ENCODE measurements at regions not wholly inside any gene's neighbourhood (a gene's known extent, or its start where the extent isn't known, plus 50 kb on each side); places are given as distances from the start of the nearest gene placed in this dataset.

GRCh38 chr2:225911019-225911418 is 511.5 kb downstream of the NYAP2 start:
- H3K4me1 ChIP-seq: no peaks in the 10 kb centered on the region
- no peaks in the 10 kb centered on the region for H3K9me3 ChIP-seq
- no peaks in the 10 kb centered on the region for H3K36me3 ChIP-seq
- intact Hi-C loops (cut with DNase I): no loop called here
- TF ChIP-seq CTCF (IDR thresholded peaks at IDR 0.05): no peak
- no peaks in the 10 kb centered on the region for H3K27me3 ChIP-seq
- no peak overlapping the region for H3K9ac ChIP-seq (ENCODE audit: low read depth in 2 of 2, low read length in 2 of 2)
- no peak overlapping the region for H3K4me3 ChIP-seq
- no peak for DNase-seq
- H3K27ac ChIP-seq: no peak overlapping the region

- Histone ChIP-seq H3K4me1 (no peaks in the 10 kb centered on the region), H3K36me3 (no peaks in the 10 kb centered on the region), H3K27ac (no peak overlapping the region), H3K9me3 (no peaks in the 10 kb centered on the region), H3K4me3 (no peak overlapping the region), H3K27me3 (no peaks in the 10 kb centered on the region), H3K9ac (ENCODE audit: low read depth in 2 of 2, low read length in 2 of 2) (no peak overlapping the region)
- intact Hi-C loops (cut with DNase I): no loop called here
- DNase-seq: no peak
- no peak for TF ChIP-seq CTCF (IDR thresholded peaks at IDR 0.05)
Observed at GRCh38 chr2:225895126-225895525, 495.6 kb downstream of the NYAP2 start.

- H3K4me3 ChIP-seq: no peak overlapping the region
- no peaks in the 10 kb centered on the region for H3K36me3 ChIP-seq
- H3K27ac ChIP-seq: no peak overlapping the region
- H3K4me1 ChIP-seq: no peaks in the 10 kb centered on the region
- intact Hi-C loops (cut with DNase I): no loop called here
- TF ChIP-seq CTCF (IDR thresholded peaks at IDR 0.05): no peak
- no peak overlapping the region for H3K9ac ChIP-seq (ENCODE audit: low read depth in 2 of 2, low read length in 2 of 2)
- H3K9me3 ChIP-seq: no peaks in the 10 kb centered on the region
- DNase-seq: no peak
- H3K27me3 ChIP-seq: no peaks in the 10 kb centered on the region
Observed at GRCh38 chr2:225894236-225894980, 494.9 kb downstream of the NYAP2 start.

GRCh38 chr2:225893151-225893550 is 493.6 kb downstream of the NYAP2 start:
- no peaks in the 10 kb centered on the region for H3K4me1 ChIP-seq
- no peak for DNase-seq
- no peaks in the 10 kb centered on the region for H3K9me3 ChIP-seq
- H3K36me3 ChIP-seq: no peaks in the 10 kb centered on the region
- no peak overlapping the region for H3K9ac ChIP-seq (ENCODE audit: low read depth in 2 of 2, low read length in 2 of 2)
- H3K4me3 ChIP-seq: no peak overlapping the region
- no peak overlapping the region for H3K27ac ChIP-seq
- TF ChIP-seq CTCF (IDR thresholded peaks at IDR 0.05): no peak
- no peaks in the 10 kb centered on the region for H3K27me3 ChIP-seq
- intact Hi-C loops (cut with DNase I): no loop called here

- no peaks in the 10 kb centered on the region for H3K27me3 ChIP-seq
- H3K9ac ChIP-seq (ENCODE audit: low read depth in 2 of 2, low read length in 2 of 2): no peak overlapping the region
- H3K9me3 ChIP-seq: no peaks in the 10 kb centered on the region
- TF ChIP-seq CTCF (IDR thresholded peaks at IDR 0.05): no peak
- no peaks in the 10 kb centered on the region for H3K36me3 ChIP-seq
- no peak overlapping the region for H3K27ac ChIP-seq
- no peak for DNase-seq
- no peak overlapping the region for H3K4me3 ChIP-seq
- intact Hi-C loops (cut with DNase I): no loop called here
- no peaks in the 10 kb centered on the region for H3K4me1 ChIP-seq
Observed at GRCh38 chr2:225891771-225892170, 492.3 kb downstream of the NYAP2 start.
